Fibroblast of lung (primary cell): ENCODE measurements at regions not wholly inside any gene's neighbourhood (a gene's known extent, or its start where the extent isn't known, plus 50 kb on each side); places are given as distances from the start of the nearest gene placed in this dataset.

Experiments used
- DNase-seq, 2 donors: peaks; one replicate each; pipeline versions ENCODE4 v3.0.0 to v3.0.0-alpha.2; 2010; ENCODE audit warnings: low read depth in 2 of 2
- H2AFZ ChIP-seq: 2 replicates; pipeline ENCODE4 v1.5.1; 2012; ENCODE audit warnings: low read length, control low read depth, inconsistent platforms
- H3K27ac ChIP-seq: 2 replicates; pipeline ENCODE4 v1.5.1; 2011; ENCODE audit warnings: low read length, control low read depth; ENCODE audit not compliant: insufficient read depth
- H3K27me3 ChIP-seq: 2 replicates; pipeline ENCODE4 v1.5.1; 2011; ENCODE audit warnings: mild to moderate bottlenecking, low read length; ENCODE audit not compliant: control insufficient read depth, insufficient read depth
- H3K36me3 ChIP-seq: 2 replicates; pipeline ENCODE4 v1.5.1; 2011; ENCODE audit warnings: low read length; ENCODE audit not compliant: control insufficient read depth, insufficient read depth
- H3K4me1 ChIP-seq: 2 replicates; pipeline ENCODE4 v1.5.1; 2011; ENCODE audit warnings: low read length; ENCODE audit not compliant: control insufficient read depth, insufficient read depth; ENCODE audit errors: extremely low read depth
- H3K4me2 ChIP-seq: 2 replicates; pipeline ENCODE4 v1.5.1; 2011; ENCODE audit warnings: low read length, control low read depth; ENCODE audit not compliant: insufficient read depth; ENCODE audit errors: extremely low read depth
- H3K4me3 ChIP-seq, 4 experiments: fragments of 200-600 bp in 1 of 4; sonication (generic) in 1 of 4; replicated peaks in 1 of 4; 2 replicates each; pipeline ENCODE4 v1.5.1; 2011 to 2016; ENCODE audit warnings: low read length in 4 of 4, low read depth in 3 of 4, mild to moderate bottlenecking in 3 of 4, control low read depth in 2 of 4, inconsistent platforms in 1 of 4, mixed read lengths in 1 of 4; ENCODE audit not compliant: insufficient read depth in 1 of 4; ENCODE audit errors: control extremely low read depth in 1 of 4
- H3K79me2 ChIP-seq: 2 replicates; pipeline ENCODE4 v1.5.1; 2012; ENCODE audit warnings: mild to moderate bottlenecking, low read length, inconsistent platforms; ENCODE audit not compliant: control insufficient read depth, insufficient read depth
- H3K9ac ChIP-seq: 2 replicates; pipeline ENCODE4 v1.5.1; 2011; ENCODE audit warnings: mild to moderate bottlenecking, low read length, control low read depth; ENCODE audit not compliant: insufficient read depth
- H3K9me3 ChIP-seq: 2 replicates; pipeline ENCODE4 v1.5.1; 2012; ENCODE audit warnings: low read depth, low read length; ENCODE audit not compliant: control insufficient read depth, insufficient read depth
- H4K20me1 ChIP-seq: 2 replicates; pipeline ENCODE4 v1.5.1; 2011; ENCODE audit warnings: low read length; ENCODE audit not compliant: control insufficient read depth, insufficient read depth; ENCODE audit errors: extremely low read depth
- CTCF ChIP-seq, 2 donors: IDR thresholded peaks in 1 of 2; conservative IDR thresholded peaks in 1 of 2; 1 replicate in 1 of 2; 2 replicates in 1 of 2; pipeline ENCODE4 v1.5.1; 2011 to 2012; ENCODE audit warnings: low read length in 2 of 2, control low read depth in 1 of 2, inconsistent platforms in 1 of 2, low read depth in 1 of 2, mild to moderate bottlenecking in 1 of 2
- EZH2 ChIP-seq: IDR thresholded peaks from 2 replicates; pipeline ENCODE4 v1.5.1; 2012; ENCODE audit warnings: low read length, control low read depth, mild to moderate bottlenecking; ENCODE audit errors: missing control alignments

DNA sequence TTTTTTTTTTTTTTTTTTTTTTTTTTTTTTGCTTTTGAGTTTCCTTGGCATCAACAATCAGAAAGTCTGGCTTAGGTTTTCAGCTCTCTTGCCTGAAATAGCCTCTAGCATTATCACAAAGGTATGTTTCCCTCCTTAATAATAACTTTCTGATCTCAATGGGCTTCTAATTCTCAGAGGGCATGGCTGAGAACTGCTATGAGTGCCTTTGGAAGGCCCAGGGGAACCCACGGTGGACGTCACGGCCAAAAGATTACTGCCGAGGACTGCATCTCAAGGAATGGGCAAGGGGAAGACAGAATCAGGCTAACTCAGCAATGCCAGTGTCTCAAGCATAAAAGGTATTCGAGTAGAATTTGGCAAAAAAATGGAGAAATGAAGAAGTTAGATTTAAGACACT lies 73.2 kb upstream of the SLC14A2 start:
- Histone ChIP-seq H3K27me3 (no peaks in the 10 kb centered on the region), H3K36me3 (no peaks in the 10 kb centered on the region), H3K27ac (no peak overlapping the region), H2AFZ (no peak overlapping the region), H3K4me3 (no peak overlapping the region), H3K79me2 (no peaks in the 10 kb centered on the region), H3K9me3 (no peaks in the 10 kb centered on the region), H4K20me1 (no peaks in the 10 kb centered on the region), H3K4me2 (no peak overlapping the region), H3K4me1 (no peaks in the 10 kb centered on the region), H3K9ac (no peak overlapping the region)
- no peak for TF ChIP-seq EZH2
- TF ChIP-seq CTCF (conservative IDR thresholded peaks at IDR 0.05 in 1 of 2, IDR thresholded peaks at IDR 0.05 in 1 of 2; ENCODE audit: low read depth in 1 of 2, low read length in 2 of 2): no peak
- DNase-seq: no peak

- Histone ChIP-seq H3K9me3 (no peaks in the 10 kb centered on the region), H3K9ac (no peak overlapping the region), H3K4me2 (no peak overlapping the region), H4K20me1 (no peaks in the 10 kb centered on the region), H3K4me1 (no peaks in the 10 kb centered on the region), H2AFZ (no peak overlapping the region), H3K27me3 (peaks cover 3% of the 10 kb centered on the region), H3K79me2 (no peaks in the 10 kb centered on the region), H3K4me3 (no peak overlapping the region), H3K36me3 (no peaks in the 10 kb centered on the region), H3K27ac (no peak overlapping the region)
- DNase-seq: no peak
- TF ChIP-seq CTCF (conservative IDR thresholded peaks at IDR 0.05 in 1 of 2, IDR thresholded peaks at IDR 0.05 in 1 of 2; ENCODE audit: low read depth in 1 of 2, low read length in 2 of 2) (no peak), EZH2 (no peak)
Observed at GRCh38 chr18:45547910-45548309, 67.4 kb upstream of the SLC14A2 start.

DNA sequence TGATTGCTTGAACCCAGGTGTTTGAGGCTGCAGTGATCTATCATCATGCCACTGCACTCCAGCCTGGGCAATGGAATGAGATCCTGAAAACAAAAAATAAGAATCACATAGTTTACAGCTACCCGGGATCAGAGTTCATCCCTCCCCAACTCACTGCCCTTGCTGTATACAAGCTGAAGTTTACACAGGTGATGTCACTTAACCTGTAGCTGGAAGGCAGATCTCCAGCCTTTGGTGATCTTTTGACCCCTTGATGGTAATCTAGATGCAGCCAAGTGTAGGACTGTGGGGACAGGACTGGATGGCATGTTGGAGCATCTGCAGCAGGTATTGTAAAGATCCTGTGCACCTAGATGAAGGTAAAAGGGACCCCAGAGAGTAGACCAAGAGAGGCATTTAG lies 66.7 kb upstream of the SLC14A2 start:
- Histone ChIP-seq H2AFZ (no peak overlapping the region), H3K36me3 (no peaks in the 10 kb centered on the region), H3K27me3 (peaks cover 3% of the 10 kb centered on the region), H4K20me1 (no peaks in the 10 kb centered on the region), H3K27ac (no peak overlapping the region), H3K4me2 (no peak overlapping the region), H3K79me2 (no peaks in the 10 kb centered on the region), H3K9me3 (no peaks in the 10 kb centered on the region), H3K4me3 (no peak overlapping the region), H3K4me1 (no peaks in the 10 kb centered on the region), H3K9ac (no peak overlapping the region)
- TF ChIP-seq CTCF (conservative IDR thresholded peaks at IDR 0.05 in 1 of 2, IDR thresholded peaks at IDR 0.05 in 1 of 2; ENCODE audit: low read depth in 1 of 2, low read length in 2 of 2) (no peak), EZH2 (no peak)
- DNase-seq: no peak
